Memory B cell (primary cell): ENCODE measurements at regions not wholly inside any gene's neighbourhood (a gene's known extent, or its start where the extent isn't known, plus 50 kb on each side); places are given as distances from the start of the nearest gene placed in this dataset.
"Not testable (repeated sequence)": the region's sequence is repeated elsewhere in the genome, so short reads cannot be mapped to it uniquely, and the experiment has no call there.

ENCODE experiments used
- ATAC-seq: fragments of 150-1000 bp; cut with Tn5 transposase; 2 replicates; pipeline ENCODE4 v1.10.0; 2021; ENCODE audit warnings: low read depth, mild to moderate bottlenecking, moderate library complexity
- DNase-seq, 2 donors: peaks; one replicate each; pipeline ENCODE4 v3.0.0; 2022; ENCODE audit warnings: low spot score in 2 of 2
- H3K27ac Mint-ChIP-seq: one replicate; pipeline ENCODE4 v1.8.0; 2022; ENCODE audit warnings: mild to moderate bottlenecking, moderate library complexity, mixed read lengths
- H3K27me3 Mint-ChIP-seq: one replicate; pipeline ENCODE4 v1.8.0; 2022; ENCODE audit warnings: mixed read lengths
- H3K36me3 Mint-ChIP-seq: one replicate; pipeline ENCODE4 v1.8.0; 2022; ENCODE audit warnings: mild to moderate bottlenecking, mixed read lengths
- H3K4me1 Mint-ChIP-seq: one replicate; pipeline ENCODE4 v1.8.0; 2022; ENCODE audit warnings: mixed read lengths
- H3K4me3 Mint-ChIP-seq: one replicate; pipeline ENCODE4 v1.8.0; 2022; ENCODE audit warnings: mild to moderate bottlenecking, moderate library complexity, mixed read lengths
- H3K9me3 Mint-ChIP-seq: one replicate; pipeline ENCODE4 v1.8.0; 2022; ENCODE audit warnings: mixed read lengths

DNA sequence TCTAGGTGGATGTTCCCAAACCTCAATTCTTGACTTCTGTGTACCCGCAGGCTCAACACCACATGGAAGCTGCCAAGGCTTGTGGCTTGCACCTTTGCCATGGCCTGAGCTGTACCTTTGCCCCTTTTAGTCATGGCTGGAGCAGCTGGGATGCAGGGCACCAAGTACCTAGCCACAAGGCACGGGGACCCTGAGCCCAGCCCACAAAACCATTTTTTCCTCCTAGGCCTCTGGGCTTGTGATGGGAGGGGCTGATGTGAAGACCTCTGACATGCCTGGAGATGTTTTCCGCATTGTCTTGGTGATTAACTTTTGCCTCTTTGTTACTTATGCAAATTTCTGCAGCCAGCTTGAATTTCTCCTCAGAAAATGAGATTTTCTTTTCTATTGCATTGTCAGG lies 156.7 kb downstream of the UTRN start:
- not testable (repeated sequence) for H3K27ac Mint-ChIP-seq, ATAC-seq, H3K4me1 Mint-ChIP-seq, H3K4me3 Mint-ChIP-seq, H3K9me3 Mint-ChIP-seq, DNase-seq, H3K27me3 Mint-ChIP-seq
- peaks cover 55% of the 10 kb centered on the region for H3K36me3 Mint-ChIP-seq

DNA sequence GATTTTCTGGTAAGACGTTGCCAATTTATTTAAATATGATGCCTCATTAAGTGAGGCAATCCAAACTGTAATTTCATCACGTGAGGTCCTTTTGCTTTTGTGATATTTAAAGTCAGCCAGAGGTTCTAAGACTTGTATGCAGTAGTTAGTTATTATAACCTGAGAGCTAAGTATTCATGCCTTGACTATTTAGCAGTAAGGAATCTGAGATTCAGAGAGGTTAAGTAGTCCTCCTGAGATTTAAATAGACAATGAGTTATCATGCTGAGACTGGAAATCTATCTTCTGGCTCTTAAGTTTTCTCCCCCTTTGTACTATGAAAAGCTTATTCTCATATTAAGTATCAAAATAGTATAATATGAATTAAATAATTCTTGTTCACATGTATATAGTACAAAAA lies 158.0 kb downstream of the UTRN start:
- Mint-ChIP-seq H3K27me3 (no peaks in the 10 kb centered on the region), H3K9me3 (peaks cover 7% of the 10 kb centered on the region), H3K4me1 (peaks cover 4% of the 10 kb centered on the region), H3K4me3 (no peak overlapping the region), H3K27ac (no peak overlapping the region), H3K36me3 (peaks cover 50% of the 10 kb centered on the region)
- DNase-seq, result no peak
- ATAC-seq, result no peak

DNA sequence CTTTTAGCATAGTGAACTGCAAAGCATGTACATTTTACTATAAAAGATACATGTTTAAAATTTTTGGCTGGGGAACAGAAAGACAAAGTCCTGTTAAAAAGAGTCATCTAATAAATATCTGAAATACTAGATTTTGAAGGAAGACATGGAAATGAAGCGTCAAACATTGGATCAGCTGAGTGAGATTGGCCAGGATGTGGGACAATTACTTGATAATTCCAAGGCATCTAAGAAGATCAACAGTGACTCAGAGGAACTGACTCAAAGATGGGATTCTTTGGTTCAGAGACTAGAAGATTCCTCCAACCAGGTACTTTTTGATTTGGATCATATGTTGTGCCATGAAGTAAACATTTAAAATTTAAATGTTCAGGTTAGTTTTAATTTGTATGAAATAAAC lies 162.3 kb downstream of the UTRN start:
- ATAC-seq, result no peak
- Mint-ChIP-seq H3K36me3 (peaks cover 38% of the 10 kb centered on the region), H3K27ac (no peak overlapping the region)

GRCh38 chr6:144449218-144449617 lies 164.1 kb downstream of the UTRN start:
- Mint-ChIP-seq H3K27ac (no peak overlapping the region), H3K4me3 (no peak overlapping the region), H3K9me3 (no peaks in the 10 kb centered on the region), H3K27me3 (no peaks in the 10 kb centered on the region), H3K36me3 (peaks cover 33% of the 10 kb centered on the region), H3K4me1 (peaks cover 2% of the 10 kb centered on the region)
- ATAC-seq, result no peak
- no peak for DNase-seq

More for the DNA sequence above, 162.3 kb downstream of the UTRN start:
- Mint-ChIP-seq H3K4me1 (peaks cover 2% of the 10 kb centered on the region), H3K9me3 (no peaks in the 10 kb centered on the region), H3K27me3 (no peaks in the 10 kb centered on the region), H3K4me3 (no peak overlapping the region)
- DNase-seq, result no peak

GRCh38 chr6:144449911-144450597 lies 164.9 kb downstream of the UTRN start:
- no peak for ATAC-seq
- no peaks in the 10 kb centered on the region for H3K27me3 Mint-ChIP-seq
- H3K4me1 Mint-ChIP-seq, result peaks cover 2% of the 10 kb centered on the region
- peaks cover 33% of the 10 kb centered on the region for H3K36me3 Mint-ChIP-seq
- DNase-seq, result no peak
- H3K9me3 Mint-ChIP-seq, result no peaks in the 10 kb centered on the region
- no peak overlapping the region for H3K4me3 Mint-ChIP-seq
- H3K27ac Mint-ChIP-seq, result no peak overlapping the region

GRCh38 chr6:144460327-144461095 lies 175.4 kb downstream of the UTRN start:
- ATAC-seq, result no peak
- H3K36me3 Mint-ChIP-seq, result peaks cover 40% of the 10 kb centered on the region
- H3K27ac Mint-ChIP-seq, result peak overlapping the region; percentile 75
- no peaks in the 10 kb centered on the region for H3K27me3 Mint-ChIP-seq
- no peak overlapping the region for H3K4me3 Mint-ChIP-seq
- peaks cover 4% of the 10 kb centered on the region for H3K4me1 Mint-ChIP-seq
- no peaks in the 10 kb centered on the region for H3K9me3 Mint-ChIP-seq
- DNase-seq, result no peak

DNA sequence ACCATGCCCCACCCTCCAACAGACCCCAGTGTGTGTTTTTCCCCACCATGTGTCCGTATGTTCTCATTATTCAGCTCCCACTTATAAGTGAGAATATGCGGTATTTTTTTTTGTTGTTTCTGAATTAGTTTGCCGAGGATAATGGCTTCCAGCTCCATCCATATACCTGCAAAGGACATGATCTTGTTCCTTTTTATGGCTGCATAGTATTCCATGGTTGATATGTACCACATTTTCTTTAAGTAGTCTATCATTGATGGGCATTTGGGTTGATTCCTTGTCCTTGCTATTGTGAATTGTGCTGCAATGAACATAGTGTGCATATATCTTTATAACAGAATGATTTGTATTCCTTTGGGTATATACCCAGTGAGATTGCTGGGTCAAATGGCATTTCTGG lies 176.9 kb downstream of the UTRN start:
- no peak overlapping the region for H3K4me3 Mint-ChIP-seq
- peaks cover 2% of the 10 kb centered on the region for H3K4me1 Mint-ChIP-seq
- ATAC-seq (no peak), DNase-seq (no peak)
- H3K27ac Mint-ChIP-seq, result no peak overlapping the region
- peaks cover 41% of the 10 kb centered on the region for H3K36me3 Mint-ChIP-seq
- no peaks in the 10 kb centered on the region for H3K9me3 Mint-ChIP-seq
- H3K27me3 Mint-ChIP-seq, result no peaks in the 10 kb centered on the region

DNA sequence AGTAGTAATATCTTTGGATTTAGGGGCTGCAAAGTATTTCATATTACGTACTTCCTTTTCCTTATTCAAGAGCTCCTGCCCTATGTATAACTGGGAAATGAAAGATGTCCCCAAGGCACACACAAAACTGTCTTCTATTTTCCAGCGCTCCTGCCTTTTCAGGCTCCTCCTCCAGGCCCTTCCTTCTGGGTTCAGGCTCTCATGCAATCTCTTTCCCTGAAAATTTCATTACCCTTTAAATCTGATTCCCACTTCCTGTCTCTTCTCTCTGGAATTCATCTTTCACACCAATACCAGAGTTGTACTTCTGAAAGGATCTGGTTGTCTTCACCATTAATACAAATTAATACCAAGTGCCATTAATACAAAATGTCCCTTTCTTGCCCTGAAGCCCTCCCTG lies 181.6 kb downstream of the UTRN start:
- ATAC-seq, result no peak
- Mint-ChIP-seq H3K27ac (peak overlapping the region; percentile 46), H3K27me3 (no peaks in the 10 kb centered on the region), H3K4me1 (no peaks in the 10 kb centered on the region), H3K36me3 (peaks cover 32% of the 10 kb centered on the region), H3K9me3 (no peaks in the 10 kb centered on the region), H3K4me3 (no peak overlapping the region)
- DNase-seq, result no peak

DNA sequence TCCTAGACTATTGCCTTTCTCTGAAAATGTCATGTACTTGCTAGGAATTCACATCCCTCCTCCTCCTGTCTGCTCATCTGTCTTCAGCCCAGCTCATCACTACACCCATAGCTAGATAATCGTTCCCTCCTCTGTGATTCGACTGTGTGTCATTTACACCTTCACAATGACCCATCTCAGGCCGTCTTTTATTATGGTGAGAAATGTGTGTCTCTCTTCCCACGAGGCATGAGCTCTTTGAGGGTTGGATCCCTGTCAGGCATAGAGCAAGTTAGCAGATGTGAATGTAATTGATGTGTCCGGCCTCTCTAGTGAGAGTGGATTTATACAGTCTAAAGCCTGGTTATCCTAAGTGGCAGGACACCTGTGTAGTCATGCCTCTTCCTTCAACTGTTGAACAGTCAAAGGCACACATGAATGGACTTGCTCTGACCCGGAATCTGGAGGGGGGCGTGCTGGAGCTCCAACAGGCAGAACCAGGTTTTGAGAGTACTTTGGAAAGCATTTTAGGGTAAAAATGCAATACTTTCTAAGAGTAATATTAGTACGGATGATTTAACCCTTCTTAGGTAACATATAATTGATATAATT lies 182.1 kb downstream of the UTRN start:
- Mint-ChIP-seq H3K4me3 (no peak overlapping the region), H3K27ac (peak overlapping the region; percentile 46), H3K27me3 (no peaks in the 10 kb centered on the region), H3K4me1 (no peaks in the 10 kb centered on the region), H3K36me3 (peaks cover 29% of the 10 kb centered on the region), H3K9me3 (no peaks in the 10 kb centered on the region)
- no peak for DNase-seq
- no peak for ATAC-seq

- DNase-seq (no peak), ATAC-seq (no peak)
- H3K36me3 Mint-ChIP-seq, result peaks cover 30% of the 10 kb centered on the region
- H3K4me1 Mint-ChIP-seq, result no peaks in the 10 kb centered on the region
- H3K9me3 Mint-ChIP-seq, result no peaks in the 10 kb centered on the region
- no peak overlapping the region for H3K4me3 Mint-ChIP-seq
- H3K27me3 Mint-ChIP-seq, result no peaks in the 10 kb centered on the region
- peak overlapping the region; percentile 50 for H3K27ac Mint-ChIP-seq
Observed at GRCh38 chr6:144467921-144468320, 182.8 kb downstream of the UTRN start.

DNA sequence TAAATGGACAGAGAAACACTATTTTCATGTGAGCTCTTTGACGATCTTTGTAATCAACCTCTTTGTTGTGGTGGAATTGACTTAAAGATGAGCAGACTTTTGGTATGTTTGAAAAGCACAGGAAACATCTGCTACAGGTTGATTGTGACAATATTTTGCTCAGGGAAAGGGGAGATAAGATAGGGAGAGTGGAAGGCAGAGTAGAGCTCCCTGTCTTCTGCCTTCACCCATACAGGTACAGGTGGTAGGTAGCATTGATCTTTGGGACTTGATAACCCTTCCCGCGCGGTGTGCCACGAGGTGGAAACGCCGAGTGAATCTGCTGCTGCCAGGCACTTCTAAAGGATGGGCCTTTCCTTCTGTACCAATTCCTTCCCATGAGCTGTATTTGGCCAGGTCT lies 183.6 kb downstream of the UTRN start:
- Mint-ChIP-seq H3K36me3 (peaks cover 30% of the 10 kb centered on the region), H3K27me3 (no peaks in the 10 kb centered on the region)

GRCh38 chr6:144469144-144469575 lies 184.0 kb downstream of the UTRN start:
- ATAC-seq, result no peak
- Mint-ChIP-seq H3K9me3 (no peaks in the 10 kb centered on the region), H3K36me3 (peaks cover 26% of the 10 kb centered on the region), H3K4me1 (no peaks in the 10 kb centered on the region), H3K27ac (no peak overlapping the region), H3K4me3 (no peak overlapping the region), H3K27me3 (no peaks in the 10 kb centered on the region)
- no peak for DNase-seq

More for the DNA sequence above, 183.6 kb downstream of the UTRN start:
- DNase-seq, result no peak
- H3K9me3 Mint-ChIP-seq, result no peaks in the 10 kb centered on the region
- no peak for ATAC-seq
- H3K27ac Mint-ChIP-seq, result peak overlapping the region; percentile 53
- no peak overlapping the region for H3K4me3 Mint-ChIP-seq
- H3K4me1 Mint-ChIP-seq, result no peaks in the 10 kb centered on the region

- peak overlapping the region; percentile 31 for H3K27ac Mint-ChIP-seq
- H3K27me3 Mint-ChIP-seq, H3K9me3 Mint-ChIP-seq, H3K4me1 Mint-ChIP-seq, H3K4me3 Mint-ChIP-seq, DNase-seq, ATAC-seq: not testable (repeated sequence)
- H3K36me3 Mint-ChIP-seq, result peaks cover 28% of the 10 kb centered on the region
Observed at GRCh38 chr6:144470201-144470600, 185.1 kb downstream of the UTRN start.

- Mint-ChIP-seq H3K4me1 (no peaks in the 10 kb centered on the region), H3K9me3 (no peaks in the 10 kb centered on the region), H3K27ac (peak overlapping the region; percentile 74), H3K4me3 (no peak overlapping the region), H3K36me3 (peaks cover 30% of the 10 kb centered on the region), H3K27me3 (no peaks in the 10 kb centered on the region)
- DNase-seq (no peak), ATAC-seq (no peak)
Observed at GRCh38 chr6:144471986-144472385, 186.9 kb downstream of the UTRN start.
